ENCODE measurements at regions not wholly inside any gene's neighbourhood (a gene's known extent, or its start where the extent isn't known, plus 50 kb on each side); places are given as distances from the start of the nearest gene placed in this dataset.

DNA sequence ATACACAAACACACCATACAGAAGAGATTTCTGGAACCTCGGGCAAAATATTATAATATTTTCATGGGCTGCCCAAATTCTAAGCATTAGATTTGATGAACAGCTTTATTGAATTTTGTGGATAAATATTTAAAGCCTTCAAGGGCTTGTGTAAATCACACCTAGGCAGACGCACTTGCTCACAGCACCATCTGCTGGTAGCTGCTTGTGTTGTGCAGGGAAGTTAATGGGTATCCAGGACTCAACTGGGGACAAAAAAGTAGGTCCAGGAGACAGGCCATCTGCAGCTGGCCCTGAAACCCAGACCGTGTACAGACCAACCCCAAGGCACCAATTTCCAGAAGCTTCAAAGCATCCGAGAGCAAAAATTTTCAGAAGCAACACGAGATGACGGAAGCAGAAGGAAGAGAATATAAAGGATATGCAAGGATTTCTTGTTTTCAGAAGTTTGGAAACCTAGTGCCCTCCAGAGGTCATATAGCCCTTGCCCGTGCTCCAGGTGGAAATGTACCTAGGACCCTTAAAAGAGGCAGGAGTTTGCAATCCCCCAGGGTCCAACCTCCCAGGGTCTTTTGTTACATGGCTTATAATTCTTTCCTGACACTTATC lies 140.0 kb downstream of the CHD9NB start:
- TF ChIP-seq, protein P1, sequence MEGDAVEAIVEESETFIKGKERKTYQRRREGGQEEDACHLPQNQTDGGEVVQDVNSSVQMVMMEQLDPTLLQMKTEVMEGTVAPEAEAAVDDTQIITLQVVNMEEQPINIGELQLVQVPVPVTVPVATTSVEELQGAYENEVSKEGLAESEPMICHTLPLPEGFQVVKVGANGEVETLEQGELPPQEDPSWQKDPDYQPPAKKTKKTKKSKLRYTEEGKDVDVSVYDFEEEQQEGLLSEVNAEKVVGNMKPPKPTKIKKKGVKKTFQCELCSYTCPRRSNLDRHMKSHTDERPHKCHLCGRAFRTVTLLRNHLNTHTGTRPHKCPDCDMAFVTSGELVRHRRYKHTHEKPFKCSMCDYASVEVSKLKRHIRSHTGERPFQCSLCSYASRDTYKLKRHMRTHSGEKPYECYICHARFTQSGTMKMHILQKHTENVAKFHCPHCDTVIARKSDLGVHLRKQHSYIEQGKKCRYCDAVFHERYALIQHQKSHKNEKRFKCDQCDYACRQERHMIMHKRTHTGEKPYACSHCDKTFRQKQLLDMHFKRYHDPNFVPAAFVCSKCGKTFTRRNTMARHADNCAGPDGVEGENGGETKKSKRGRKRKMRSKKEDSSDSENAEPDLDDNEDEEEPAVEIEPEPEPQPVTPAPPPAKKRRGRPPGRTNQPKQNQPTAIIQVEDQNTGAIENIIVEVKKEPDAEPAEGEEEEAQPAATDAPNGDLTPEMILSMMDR (conservative IDR thresholded peaks at IDR 0.05) = peak; percentile 93
- no peak for TF ChIP-seq ZFX (IDR thresholded peaks at IDR 0.05)

Data from C4-2B (cell line).